Islet precursor cell (in vitro differentiated cells): ENCODE measurements at regions not wholly inside any gene's neighbourhood (a gene's known extent, or its start where the extent isn't known, plus 50 kb on each side); places are given as distances from the start of the nearest gene placed in this dataset.
"Not testable (repeated sequence)": the region's sequence is repeated elsewhere in the genome, so short reads cannot be mapped to it uniquely, and the experiment has no call there.

Experiments used
- DNase-seq: peaks from one replicate; pipeline ENCODE4 v3.0.0-alpha.2; 2018

- no peak for DNase-seq
These were observed 173.5 kb upstream of the EPB41L3 start for GRCh38 chr18:5717256-5717655.

DNA sequence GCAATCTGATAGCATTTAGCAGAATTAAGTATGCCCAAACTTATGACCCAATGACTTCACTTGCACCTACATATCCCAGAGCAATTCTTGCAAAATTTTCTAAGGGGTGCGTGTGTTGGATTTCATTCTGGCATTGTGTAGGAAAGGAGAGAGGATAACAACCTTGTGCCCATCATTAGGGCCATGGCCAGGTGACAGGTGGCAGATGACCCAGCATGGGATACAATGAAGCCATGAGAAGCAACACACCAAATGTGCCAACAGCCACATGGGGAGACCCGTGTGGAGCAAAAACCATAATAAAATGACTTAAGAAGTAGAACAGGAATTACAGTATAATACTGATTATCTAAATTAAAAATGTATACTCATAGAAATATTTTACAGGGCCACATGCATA is 166.9 kb upstream of the EPB41L3 start:
- no peak for DNase-seq

GRCh38 chr18:5710235-5710634 is 166.4 kb upstream of the EPB41L3 start:
- DNase-seq: peak; percentile 69

DNA sequence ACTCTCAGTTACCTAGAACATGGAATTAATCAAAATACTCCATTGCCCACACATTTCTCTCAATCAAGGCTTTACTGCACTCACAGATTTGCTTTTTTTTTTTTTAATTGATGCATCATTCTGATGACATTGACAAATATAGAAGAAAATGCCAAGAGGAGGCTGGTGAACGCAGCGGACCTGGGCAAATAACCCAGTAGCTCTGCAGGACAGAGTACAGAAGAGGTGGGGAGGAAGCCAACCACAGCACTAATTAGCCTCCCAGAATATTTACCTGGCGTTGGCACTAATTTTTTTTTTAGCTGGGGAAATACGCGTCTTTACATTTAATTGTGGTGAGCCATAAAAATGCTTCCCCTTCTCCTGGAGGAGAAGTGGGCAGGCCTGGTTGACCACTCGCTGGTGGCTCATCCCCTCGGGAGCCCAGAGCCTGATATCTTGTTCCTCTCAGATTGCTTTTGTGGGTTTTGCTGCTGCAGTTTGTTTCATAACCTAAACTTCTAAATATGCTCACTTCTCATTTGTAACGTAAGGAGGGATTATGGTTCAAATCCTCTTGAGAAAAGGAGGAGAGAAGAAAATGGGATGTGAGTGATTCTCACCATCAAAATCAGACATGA is 165.8 kb upstream of the EPB41L3 start:
- no peak for DNase-seq

- DNase-seq: no peak
These were observed 163.8 kb upstream of the EPB41L3 start for GRCh38 chr18:5707586-5707985.

GRCh38 chr18:5705393-5705792 is 161.6 kb upstream of the EPB41L3 start:
- DNase-seq: no peak

DNA sequence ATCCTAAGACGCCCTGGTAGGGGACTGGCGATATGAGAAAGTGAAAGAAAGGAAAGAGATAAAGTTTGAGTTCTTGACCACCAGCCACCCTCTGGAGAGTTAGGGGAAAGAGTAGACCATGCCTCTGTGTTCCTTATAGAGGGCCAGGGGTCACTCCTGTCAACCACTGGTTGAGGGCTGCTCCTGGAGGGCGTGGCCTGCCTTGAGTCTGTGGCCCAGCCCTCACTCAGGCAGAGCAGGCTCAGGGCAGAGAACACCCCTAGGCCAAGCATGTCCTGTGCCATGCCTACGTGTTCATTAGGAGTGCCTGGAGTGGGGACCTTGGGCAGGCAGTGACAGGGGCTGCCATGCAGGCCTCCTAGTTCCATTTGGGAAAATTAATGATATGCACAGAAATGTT is 161.1 kb upstream of the EPB41L3 start:
- DNase-seq: no peak

- not testable (repeated sequence) for DNase-seq
These were observed 158.2 kb upstream of the EPB41L3 start for GRCh38 chr18:5702016-5702415.

DNA sequence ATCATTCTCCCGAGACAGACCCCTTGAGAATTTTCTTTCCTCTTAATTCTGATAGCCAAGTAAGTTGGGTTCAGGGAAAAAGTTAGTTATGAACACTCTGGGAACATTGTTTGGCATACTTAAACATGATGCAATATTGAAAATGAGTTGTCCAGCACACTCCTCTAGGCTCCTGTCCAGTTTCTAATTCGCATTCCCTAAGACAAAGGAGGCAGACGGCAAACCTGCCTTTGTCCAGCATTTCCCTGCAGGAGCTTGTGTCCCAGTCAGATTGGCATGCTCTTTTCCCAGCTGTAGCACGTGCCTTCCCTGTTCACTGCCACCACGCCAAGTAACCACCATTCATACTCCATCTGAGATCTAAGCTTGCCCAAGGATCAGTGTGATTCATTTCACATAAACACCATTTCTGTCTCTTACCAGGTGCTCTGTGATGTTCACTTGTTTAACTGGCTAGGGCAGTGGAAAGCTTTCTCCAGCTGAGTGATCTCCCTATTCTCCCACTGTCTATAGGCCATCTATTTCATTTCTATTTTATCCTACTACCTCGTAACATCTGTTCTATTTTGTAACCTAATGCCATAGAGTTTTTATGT is 150.0 kb upstream of the EPB41L3 start:
- DNase-seq: no peak

DNA sequence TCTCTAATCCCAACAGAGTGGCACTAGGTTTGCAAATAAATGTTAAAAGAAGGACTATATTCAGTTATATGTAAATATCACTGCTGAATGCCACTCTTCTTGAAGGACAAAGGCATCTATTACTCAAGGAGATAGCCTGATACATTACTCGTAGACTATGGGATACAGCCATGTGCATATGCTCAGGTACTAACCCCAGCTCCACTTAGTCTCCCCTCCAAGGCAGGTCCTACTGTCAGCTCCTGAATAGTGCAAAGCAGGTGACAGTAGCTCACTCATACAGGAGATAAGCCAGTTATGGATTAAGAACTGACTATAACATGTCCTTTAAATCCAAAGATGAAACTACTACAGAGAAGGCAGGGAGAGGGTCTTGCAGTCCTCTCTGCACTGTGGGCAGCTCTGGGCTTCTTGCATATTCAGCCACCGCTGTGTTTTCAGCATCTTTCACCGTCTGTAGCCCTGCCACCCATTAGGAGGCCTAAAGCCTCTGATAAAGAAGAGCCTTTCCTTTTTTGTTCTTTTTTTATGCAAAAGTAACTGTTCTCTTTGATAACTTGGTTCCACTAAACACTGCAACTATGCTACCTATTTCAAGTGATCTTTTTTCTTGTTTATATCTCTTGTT is 135.1 kb upstream of the EPB41L3 start:
- no peak for DNase-seq

DNA sequence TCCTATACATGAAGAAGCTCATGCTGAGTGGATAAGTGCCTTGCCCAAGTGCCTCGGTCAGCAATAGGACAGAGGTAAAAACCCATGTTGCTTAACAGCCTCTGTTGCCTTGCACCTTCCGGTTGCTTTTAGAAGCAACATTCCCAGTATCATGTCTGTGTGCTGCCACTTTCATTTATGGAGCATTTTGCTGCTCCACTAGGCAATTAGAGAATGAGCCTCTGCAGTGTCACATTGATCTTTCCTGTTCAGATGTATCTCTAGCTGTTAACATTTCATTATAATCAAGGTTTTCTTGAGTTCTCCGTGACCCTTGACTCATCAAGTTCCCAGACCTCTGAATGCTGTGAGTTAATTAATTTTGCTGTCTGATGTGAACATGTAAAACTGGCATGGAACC is 134.5 kb upstream of the EPB41L3 start:
- no peak for DNase-seq

DNA sequence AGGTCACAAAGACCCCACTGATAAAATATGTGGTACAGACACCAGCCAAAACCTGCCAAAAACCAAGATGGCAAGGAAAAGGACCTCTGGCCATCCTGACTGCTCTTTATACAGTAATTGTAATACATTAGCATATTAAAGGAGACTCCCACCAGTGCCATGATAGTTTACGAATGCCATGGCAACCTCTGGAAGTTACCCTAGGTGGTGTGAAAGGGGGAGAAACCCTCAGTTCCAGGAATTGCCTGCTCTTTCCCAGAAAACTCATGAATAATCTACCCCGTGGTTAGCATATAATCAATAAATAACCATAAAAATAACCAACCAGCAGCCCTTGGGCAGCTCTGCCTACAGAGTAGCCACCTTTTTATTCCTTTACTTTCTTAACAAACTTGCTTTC is 129.8 kb upstream of the EPB41L3 start:
- no peak for DNase-seq

DNA sequence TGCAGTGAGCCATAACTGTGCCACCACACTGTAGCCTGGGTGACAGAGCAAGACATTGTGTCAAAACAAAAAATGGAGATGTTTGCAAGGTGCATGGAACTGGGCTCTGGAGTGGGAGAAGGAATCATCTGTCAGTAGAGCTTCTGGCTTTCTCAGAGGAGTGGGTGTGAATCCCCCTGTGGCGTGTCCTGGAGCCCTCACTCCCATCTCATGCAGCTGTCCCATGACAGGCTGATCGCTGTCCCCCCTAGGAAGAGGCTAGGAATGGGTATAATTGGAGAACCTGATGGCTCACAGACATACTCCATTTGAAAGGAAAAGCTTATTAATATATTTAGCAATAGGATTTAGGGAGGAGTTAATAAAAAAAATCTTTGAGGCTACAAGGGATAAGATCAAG is 125.8 kb upstream of the EPB41L3 start:
- no peak for DNase-seq

DNA sequence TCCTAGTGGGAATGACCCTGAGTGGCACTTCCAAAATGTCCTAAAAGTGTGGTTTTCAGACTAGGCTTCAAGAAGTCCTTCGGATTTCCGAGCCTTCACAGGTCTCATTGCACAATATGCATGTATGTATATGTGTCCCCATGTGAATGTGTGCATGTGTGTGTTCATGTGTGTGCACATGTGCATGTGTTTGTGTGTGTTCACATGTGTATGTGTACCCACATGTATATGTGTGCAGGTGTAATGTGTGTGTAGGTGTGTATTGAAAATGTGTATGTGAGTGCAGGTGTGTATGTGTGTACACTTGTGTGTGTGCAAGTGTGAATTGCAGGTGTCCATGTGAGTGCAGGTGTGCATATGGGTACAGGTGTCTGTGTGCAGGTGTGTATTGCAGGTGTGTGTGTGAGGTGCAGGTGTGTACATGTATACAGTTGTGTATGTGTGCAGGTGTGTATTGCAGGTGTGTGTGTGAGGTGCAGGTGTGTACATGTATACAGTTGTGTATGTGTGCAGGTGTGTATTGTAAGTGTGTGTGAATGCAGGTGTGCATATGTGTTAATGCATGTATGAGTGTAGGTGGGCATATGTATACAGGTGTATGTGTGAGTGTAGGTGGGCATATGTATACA is 124.4 kb upstream of the EPB41L3 start:
- no peak for DNase-seq

DNA sequence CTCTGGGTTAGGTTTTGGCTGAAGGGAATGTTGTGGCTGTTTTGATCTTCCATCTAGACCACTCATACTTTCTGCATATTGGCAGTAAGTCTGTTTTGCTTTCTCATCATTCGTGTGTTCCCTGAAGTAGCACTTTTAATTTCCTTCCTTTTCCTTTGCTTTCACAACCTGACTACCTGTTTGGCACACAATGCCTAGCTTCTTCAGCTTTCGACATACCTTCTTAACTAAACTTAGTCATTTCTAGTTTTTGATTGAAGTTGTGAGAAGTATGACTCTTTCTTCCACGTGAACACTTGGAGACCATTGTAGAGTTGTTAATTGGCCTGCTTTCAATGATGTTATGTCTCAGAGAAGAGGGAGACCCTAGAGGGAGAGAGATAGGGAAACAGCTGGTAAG is 123.6 kb upstream of the EPB41L3 start:
- no peak for DNase-seq

- no peak for DNase-seq
These were observed 118.8 kb upstream of the EPB41L3 start for GRCh38 chr18:5662586-5663090.

GRCh38 chr18:5661179-5661578 is 117.4 kb upstream of the EPB41L3 start:
- DNase-seq: no peak

- DNase-seq: no peak
These were observed 110.0 kb upstream of the EPB41L3 start for GRCh38 chr18:5653802-5654201.

- DNase-seq: no peak
These were observed 107.9 kb upstream of the EPB41L3 start for GRCh38 chr18:5651736-5652135.

- DNase-seq: no peak
These were observed 105.6 kb upstream of the EPB41L3 start for GRCh38 chr18:5649439-5649838.

DNA sequence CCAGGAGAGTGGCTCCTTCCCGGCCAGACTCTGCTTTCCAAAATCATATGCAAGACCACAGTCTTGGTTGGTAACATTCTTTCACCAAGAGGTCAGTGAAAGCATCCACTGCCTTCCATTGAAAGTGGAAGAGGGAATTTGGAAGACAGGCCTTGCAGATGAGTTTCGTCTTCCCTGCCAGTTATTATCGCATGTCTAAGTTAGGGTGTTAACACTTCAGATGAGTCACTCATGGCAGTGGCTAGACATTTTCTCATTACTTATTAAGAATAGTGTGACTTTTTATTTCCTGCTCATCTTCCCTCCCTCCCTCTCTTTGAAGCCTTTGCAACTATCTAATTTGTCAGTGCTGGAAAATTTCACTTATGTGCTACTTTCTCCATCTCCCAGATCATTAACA is 102.9 kb upstream of the EPB41L3 start:
- DNase-seq: no peak

DNA sequence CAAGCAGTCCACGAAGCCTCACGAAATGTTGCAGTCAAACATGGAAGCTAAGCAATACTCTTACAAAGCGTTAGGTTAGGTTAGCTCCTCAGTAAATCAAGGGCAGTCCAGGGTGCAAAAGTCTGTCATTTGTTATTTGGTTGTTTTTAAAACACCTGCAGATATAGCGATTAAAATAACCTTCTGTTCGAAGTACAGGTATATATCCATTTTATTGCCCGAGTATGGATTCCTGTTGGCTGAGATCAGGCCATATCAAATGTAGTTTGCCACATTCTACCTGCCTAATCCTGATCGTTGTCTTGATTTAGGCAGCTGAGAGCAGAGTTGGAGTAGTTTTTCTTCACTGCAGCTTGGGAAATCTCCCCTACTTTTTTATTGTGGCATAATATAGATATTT is 99.5 kb upstream of the EPB41L3 start:
- DNase-seq: no peak

- DNase-seq: no peak
These were observed 97.1 kb upstream of the EPB41L3 start for GRCh38 chr18:5640939-5641338.

DNA sequence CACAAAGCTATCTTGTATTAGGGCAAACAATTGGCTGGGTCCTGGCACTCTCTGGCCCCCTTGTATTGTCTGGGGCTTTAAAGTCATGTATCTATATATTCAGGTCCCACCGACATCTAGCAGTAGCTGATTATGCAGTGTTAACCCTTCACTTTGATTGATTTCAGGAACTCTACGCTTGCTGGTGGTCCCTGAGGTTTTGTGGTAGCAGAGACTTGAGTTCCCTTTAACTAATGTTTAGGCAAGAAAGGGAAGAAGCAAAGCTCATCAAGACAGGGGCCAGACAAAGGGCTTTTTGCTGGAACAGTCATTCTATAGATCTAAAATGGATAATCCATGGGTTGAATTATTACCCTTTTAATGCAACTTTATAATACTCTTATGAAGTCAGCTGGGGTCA is 95.3 kb upstream of the EPB41L3 start:
- no peak for DNase-seq
